Activated CD8-positive, alpha-beta memory T cell treated with anti-CD3 and anti-CD28 coated beads for 1 hour (primary cell): ENCODE measurements at regions not wholly inside any gene's neighbourhood (a gene's known extent, or its start where the extent isn't known, plus 50 kb on each side); places are given as distances from the start of the nearest gene placed in this dataset.

ENCODE experiments used
- DNase-seq, 2 donors: peaks; one replicate each; pipeline ENCODE4 v3.0.0-alpha.2; 2020; ENCODE audit warnings: low read depth in 1 of 2; ENCODE audit errors: extremely low read depth in 1 of 2

DNA sequence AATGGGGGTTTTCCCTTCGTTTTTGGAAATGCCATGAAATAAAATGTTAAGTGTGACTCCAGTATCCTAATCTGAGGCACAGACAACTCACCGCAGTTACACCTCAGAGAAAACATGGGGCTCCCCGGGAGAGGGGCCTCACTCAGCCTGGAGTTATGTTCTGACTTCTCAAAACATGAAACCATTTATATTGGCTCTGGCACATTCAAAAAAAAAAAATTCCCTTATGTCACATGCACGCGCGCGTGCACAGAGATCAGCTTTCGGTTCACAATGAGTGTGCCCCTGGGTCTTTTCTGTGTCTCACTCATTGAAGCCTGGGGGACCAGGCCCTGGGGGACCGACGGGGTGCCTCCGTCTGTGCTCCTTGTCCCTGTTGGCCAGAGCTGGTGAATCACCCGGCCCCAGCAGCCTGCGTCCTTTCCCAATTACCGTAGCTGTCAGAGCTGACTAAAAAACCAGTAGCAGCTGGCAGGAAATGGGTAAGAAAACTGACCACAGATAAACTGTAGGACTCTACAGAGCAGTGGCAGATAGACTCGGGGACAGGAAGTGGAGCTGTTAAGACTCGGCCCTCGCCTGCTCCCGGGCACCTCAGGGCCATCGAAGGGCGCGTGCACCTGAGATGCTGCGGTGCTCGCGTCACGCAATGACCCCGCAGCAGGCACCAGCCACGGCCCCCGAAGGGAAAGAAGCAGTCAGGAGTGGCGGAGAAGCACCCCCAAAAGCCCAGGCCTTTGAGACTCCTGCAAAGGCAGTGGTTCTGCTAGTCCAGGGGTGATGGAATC, 138.3 kb upstream of the ID2 start:
- no peak for DNase-seq

DNA sequence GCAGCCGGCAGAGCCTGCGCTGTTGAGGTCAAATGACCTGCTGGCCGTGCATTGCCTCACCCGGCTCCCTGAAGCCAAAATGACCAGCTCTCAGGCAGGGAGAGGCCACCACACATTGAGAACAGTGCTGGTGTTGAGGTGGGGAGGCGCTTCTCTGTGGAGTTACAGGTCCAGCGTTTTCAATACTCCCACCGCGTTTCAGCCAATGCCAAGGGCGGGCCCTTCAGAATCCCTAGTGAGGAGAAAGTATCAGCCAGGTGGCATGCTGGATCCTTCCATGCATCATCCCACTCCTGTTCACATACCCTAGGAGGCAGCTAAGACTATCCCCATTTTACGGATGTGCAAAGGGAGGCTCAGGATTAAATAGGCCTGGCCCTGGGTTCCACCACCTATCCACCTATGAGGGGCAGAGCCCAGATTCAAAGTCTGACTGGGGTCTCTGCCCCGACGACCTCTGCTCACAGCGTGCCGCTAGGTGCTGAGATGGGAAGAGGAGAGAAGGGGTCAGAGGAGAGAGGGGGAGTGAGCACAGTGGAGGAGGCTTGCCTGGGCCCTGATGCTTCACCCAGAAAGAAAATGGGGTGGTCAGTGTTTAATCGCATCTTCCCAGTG, 137.6 kb upstream of the ID2 start:
- DNase-seq, result no peak

DNA sequence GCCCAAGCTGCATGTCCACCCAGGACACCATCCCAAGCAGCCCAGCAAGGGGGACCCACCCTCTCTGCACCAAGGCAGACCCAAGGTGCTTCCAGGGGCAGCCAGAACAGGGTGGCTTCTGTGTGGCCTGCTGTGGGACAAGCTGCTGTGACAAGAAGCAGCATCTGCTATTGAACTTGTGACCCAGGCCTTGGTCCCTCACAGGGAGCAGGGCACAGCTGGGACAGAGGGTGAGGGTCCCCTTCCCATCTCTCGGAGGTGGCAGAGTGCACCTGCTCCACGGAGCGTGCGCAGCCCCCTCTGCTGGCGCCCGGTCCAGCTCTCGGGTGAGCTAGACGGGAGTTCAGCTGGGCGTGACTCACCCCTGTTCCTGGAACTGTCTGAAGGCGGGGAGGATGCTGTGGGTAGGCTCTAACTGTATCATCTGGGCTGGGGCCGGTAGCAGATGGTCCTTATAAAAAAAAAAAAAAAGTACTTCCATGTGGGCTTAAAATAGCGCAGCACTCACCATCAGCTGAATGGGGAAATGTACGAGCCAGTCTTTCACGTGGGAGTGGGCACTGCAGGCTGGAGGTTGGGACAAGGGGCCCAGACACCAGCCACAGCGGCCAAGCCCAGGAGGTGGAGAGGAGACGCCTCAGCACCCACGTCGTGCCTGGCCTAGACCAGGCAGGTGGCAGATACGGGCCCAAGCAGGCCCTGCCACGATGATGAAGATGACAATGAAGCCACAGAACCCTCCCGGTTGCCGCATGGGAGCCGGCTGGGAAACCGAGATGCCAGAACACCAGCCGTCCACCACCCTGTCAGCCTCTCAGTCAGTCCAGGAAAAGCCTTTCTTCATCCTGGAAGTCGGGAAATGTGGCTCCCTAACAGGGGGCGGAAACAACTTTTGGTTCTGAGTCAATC, 136.8 kb upstream of the ID2 start:
- peak; percentile 65 for DNase-seq

- no peak for DNase-seq
Measured at GRCh38 chr2:8545695-8546611, 135.9 kb upstream of the ID2 start.

DNA sequence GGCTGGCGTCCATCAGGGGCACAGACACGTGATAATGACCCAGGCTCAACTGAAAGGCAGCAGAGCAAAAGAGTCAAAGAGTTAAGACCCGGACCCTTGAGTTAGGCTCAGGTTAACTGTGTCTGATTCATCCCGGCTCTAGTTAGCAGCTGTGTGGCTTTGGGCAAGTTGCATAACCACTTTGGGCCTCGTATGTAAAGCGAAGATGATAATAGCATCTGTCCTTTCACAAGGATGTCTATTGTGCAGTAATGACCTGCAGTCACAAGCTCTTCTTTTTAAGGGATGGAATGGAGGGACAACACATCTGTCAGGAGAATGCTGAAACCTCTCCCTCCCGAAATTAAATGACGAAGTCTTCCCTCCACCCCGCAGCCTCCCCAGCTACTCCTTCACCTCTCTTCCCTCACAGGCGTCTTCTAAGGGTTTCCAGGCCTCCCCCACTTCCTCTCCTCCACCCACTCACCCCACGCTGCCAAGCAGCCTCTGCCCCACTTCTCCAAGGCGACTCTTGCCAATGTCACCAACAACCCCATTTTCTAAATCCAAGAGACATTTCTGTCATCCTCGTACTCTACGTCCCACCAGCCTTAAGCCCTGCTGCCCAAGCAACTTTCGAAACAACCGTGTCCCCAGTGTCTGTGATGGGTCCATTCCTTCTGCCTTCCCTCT, 135.1 kb upstream of the ID2 start:
- no peak for DNase-seq

DNA sequence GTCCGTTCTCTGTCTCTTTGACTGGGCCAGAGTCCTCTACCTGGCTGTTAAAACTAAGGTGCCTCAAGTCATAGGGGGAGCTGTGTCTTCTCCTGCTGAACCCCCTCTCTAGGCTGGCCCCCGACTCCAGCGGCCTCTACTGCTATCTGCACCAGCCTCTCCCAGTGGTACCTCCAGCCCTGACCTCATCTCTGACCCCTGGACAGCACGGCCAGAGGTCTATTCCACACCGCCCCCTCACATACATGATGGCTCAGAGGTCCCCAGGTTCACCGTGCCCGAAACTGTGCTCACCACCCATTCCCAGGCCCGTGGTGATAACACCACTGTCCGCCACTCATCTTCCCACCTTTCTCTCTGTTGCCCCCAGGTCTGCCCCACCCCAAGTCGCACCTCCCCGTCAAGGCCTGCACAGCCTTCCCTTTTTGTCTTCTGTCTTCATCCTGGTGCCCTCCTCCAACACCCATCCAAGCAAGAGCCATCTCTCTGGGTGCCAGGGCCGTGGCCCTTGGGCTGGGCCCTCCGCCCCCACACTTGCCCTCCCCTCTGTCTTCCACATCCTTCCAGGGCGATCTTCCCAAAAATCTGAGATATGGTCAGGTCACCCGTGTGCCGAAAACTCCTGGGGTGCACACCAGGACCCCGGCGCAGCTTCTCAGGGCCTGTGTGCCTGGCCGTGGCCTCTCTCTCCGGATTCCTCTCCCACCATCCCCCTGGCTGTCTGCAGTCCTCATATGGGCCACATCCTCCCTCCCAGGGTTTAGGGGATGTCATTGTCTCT, 134.4 kb upstream of the ID2 start:
- DNase-seq, result no peak

DNA sequence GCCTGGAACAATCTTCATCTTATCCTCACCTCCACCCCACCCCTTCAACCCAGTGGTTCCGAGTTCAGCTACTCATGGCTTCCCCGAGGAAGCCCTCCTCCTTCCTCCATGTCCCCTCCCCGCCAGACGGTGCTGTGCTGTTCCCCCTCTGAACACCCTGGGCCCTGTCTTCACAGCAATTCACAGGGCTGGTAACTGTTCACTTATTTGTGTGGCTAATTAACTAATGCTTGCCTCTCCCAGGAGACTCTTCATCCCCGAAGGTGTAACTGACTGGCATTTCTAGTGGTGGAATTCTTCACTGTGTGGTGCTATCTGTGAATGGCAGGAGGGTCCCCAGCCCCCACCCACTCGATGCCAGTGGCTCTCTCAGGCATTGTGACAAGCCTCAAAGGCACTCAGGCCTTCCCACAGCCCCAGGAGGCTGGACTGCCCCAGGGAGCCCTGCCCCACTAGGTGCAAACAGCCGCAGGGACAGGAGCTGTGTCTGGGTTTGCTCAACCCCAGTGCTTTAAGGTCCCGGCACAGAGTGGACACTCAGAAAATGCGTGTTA, 133.7 kb upstream of the ID2 start:
- no peak for DNase-seq

- no peak for DNase-seq
Measured at GRCh38 chr2:8548619-8549150, 133.2 kb upstream of the ID2 start.

GRCh38 chr2:8549273-8549922, 132.5 kb upstream of the ID2 start:
- no peak for DNase-seq

- no peak for DNase-seq
Measured at GRCh38 chr2:8549942-8550341, 131.9 kb upstream of the ID2 start.

DNA sequence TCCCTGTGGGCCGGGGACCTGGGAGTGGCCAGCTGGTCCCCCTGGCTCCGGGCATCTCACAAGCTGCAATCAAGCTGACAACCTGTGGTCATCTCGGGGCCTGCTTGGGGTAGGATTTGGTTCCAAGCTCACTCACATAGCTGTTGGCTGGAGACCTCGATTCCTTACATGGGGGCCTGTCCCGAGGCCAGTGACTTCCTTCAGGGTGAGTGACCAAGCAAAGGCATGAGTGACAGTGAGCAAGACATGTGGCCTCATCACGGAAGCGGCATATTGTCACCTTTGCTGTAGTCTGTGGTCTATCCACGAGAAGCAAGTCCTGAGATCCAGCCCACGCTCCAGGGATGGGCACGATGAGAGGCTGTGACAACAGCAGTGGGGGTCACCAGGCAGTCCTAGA, 131.4 kb upstream of the ID2 start:
- DNase-seq, result no peak

- DNase-seq, result no peak
Measured at GRCh38 chr2:8550937-8551621, 130.8 kb upstream of the ID2 start.

DNA sequence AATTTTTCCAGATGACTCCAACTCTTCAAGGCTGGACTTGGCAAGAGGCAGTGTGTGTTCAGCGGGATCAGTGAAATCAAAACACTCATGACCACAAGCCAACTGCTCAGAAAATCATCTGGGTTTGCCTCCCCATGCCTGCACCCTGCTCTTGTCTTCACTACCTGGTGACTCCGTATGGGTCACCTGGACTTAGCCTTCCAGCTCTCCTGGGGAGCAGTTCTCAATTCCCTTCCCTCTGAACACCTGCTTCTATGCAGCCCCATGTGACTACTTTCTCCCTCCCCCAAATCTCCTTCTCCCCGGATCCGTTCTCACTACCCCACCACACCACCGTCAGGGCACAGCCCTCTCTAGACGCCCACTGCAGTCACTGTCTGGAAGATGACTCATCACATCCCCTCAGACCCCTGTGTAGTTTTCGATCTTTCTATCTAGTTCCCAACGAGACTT, 130.2 kb upstream of the ID2 start:
- DNase-seq, result no peak

DNA sequence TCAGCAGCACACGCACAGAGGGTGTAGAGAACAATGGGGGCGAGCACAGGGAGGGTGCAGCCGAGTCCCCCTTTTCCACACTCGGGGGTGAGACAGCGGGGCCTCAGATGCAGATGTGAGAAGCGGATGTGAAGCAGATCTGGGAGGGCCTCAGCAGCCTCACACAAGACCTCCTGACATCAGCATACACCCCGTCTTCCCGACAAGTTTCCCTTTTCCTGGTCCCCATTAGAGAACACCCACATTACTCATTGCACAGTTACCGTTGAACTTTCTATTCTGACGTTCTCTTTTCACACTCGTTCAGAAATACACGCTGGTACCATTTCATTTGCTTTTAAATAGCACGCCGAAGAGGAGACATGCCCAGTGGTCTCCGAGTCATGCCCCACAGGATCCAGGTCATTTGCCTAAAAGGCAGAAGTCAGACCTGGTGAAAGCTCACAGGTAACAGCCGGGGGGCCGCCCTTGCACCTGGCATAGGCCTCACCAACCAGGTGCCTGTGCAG, 129.5 kb upstream of the ID2 start:
- no peak for DNase-seq

DNA sequence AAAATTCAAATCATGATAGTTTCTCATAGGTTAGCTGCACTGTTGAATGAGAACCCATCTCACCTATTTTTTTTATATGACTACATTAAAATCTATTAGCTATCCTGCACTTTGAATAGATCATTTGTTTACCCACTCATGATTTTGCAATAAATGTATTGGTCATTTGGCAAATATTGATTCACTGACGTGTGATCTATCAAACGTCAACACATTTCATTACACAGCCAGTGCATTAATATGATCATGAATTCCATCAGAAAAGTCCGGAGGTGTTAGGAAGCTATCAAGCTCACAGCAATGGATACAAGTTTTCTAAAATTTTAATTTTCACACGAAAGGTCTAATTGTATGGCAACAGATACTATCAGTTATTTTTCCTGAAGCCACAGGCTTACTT, 128.2 kb upstream of the ID2 start:
- no peak for DNase-seq

- no peak for DNase-seq
Measured at GRCh38 chr2:8554296-8554806, 127.5 kb upstream of the ID2 start.

DNA sequence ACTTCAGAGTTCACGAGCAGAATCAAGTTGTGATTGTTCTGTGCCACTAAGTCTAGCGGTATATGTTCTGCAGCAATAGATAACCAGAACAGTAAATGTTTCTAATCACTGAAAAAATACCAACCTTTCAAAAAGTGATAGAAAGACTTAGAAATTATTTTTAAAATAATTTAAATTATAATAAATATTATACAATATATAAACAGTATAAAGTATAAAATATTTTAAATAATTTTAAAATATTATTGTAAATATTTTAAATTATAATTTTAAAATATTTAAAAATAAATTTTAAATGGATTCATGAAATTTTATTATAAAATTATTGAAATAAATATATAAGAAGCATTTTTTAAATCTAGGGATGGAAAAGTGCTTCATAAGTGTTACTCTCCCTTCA, 126.3 kb upstream of the ID2 start:
- DNase-seq, result no peak
